ENCODE measurements at regions not wholly inside any gene's neighbourhood (a gene's known extent, or its start where the extent isn't known, plus 50 kb on each side); places are given as distances from the start of the nearest gene placed in this dataset.

GRCh38 chr18:22674272-22674671, 256.6 kb upstream of the CTAGE1 start:
- Histone ChIP-seq H3K4me3 (no peak overlapping the region), H3K27ac (no peak overlapping the region)
- TF ChIP-seq CTCF (IDR thresholded peaks at IDR 0.05), result no peak
- no peak for DNase-seq (ENCODE audit: low spot score)

DNA sequence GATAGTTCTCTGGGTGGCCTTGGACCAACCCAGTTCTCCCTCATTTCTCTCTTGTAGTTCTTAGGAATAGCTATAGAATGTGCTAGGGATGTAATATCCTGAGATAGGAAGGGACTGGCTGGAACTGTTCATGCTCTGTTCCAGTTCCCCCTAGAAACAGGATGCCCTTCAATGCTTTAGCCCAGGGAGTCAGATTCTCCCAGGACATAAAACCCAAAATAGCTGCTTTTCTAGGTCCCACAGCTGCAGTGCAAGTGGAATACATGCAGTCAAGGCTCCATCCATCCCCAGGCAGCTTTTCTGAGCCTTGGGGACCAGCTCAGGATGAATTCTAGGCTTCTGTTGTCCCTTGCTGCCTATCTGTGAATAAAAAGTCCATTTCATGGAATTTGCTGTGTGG, 257.3 kb upstream of the CTAGE1 start:
- DNase-seq (ENCODE audit: low spot score), result no peak
- H3K27ac ChIP-seq, result no peak overlapping the region

GRCh38 chr18:22676423-22676822, 256.7 kb upstream of the RBBP8 start:
- no peak overlapping the region for H3K4me3 ChIP-seq
- H3K27ac ChIP-seq, result no peak overlapping the region
- TF ChIP-seq CTCF (IDR thresholded peaks at IDR 0.05), result no peak
- DNase-seq (ENCODE audit: low spot score), result no peak

More for the DNA sequence above, 257.3 kb upstream of the CTAGE1 start:
- H3K4me3 ChIP-seq, result no peak overlapping the region
- TF ChIP-seq CTCF (IDR thresholded peaks at IDR 0.05), result no peak

GRCh38 chr18:22678486-22678885, 254.6 kb upstream of the RBBP8 start:
- DNase-seq (ENCODE audit: low spot score), result no peak
- Histone ChIP-seq H3K4me3 (no peak overlapping the region), H3K27ac (no peak overlapping the region)
- no peak for TF ChIP-seq CTCF (IDR thresholded peaks at IDR 0.05)

DNA sequence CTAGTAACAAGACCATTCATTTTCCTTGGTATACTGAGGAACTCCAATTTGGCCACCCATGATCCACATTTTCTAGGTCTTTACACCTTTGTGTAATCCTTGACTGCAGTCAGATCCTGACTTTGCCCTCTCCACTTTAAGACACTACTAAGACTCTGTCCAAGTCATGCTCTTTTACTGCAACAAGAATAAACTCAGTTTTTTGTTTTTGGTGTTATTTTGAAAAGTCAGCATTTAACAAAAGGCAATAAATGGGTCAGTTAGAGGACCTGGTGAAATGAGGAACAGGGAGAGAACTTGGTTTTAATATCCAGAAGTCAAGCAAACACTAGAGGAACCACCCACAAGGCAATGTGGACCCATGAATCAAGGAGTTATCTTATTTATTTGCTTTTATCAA, 252.2 kb upstream of the RBBP8 start:
- no peak for TF ChIP-seq CTCF (IDR thresholded peaks at IDR 0.05)
- no peak overlapping the region for H3K27ac ChIP-seq
- DNase-seq (ENCODE audit: low spot score), result no peak
- no peak overlapping the region for H3K4me3 ChIP-seq

DNA sequence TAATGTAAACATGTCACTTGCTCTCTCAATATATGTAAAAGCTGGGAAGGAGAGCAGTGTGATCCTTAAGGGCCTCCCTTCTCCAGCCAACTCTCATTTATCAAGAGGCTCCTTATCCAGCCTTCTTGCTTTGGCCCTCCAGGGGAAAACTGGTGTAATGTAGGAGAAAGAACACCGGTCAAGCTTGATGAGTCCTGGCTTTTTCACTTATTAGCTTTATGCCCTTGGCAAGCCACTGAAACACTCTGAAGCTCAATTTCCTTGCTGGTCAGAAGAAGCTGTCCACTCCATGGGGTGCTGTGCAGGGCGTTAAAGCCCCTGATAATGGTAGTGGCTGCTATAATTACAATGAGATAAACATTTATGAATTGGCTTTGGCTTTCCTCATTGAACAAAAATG, 251.2 kb upstream of the RBBP8 start:
- no peak for TF ChIP-seq CTCF (IDR thresholded peaks at IDR 0.05)
- no peak overlapping the region for H3K4me3 ChIP-seq
- H3K27ac ChIP-seq, result no peak overlapping the region
- no peak for DNase-seq (ENCODE audit: low spot score)

- no peak overlapping the region for H3K4me3 ChIP-seq
- no peak overlapping the region for H3K27ac ChIP-seq
- no peak for DNase-seq (ENCODE audit: low spot score)
- no peak for TF ChIP-seq CTCF (IDR thresholded peaks at IDR 0.05)
Measured at GRCh38 chr18:22682720-22683119, 250.4 kb upstream of the RBBP8 start.

All from coronary artery (tissue), 2 donors.